Breast epithelium (tissue), 3 donors: ENCODE measurements at regions not wholly inside any gene's neighbourhood (a gene's known extent, or its start where the extent isn't known, plus 50 kb on each side); places are given as distances from the start of the nearest gene placed in this dataset.

Source experiments
- POLR2A ChIP-seq: fragments of 450-650 bp; IDR thresholded peaks from one replicate; pipeline ENCODE4 v1.6.1; 2016; ENCODE audit warnings: antibody characterized with exemption, mild to moderate bottlenecking, moderate library complexity
- TF ChIP-seq, protein P1 (sequence below), 3 donors: fragments of 450-650 bp; IDR thresholded peaks; one replicate each; pipeline ENCODE4 v1.5.1; 2016 to 2017; ENCODE audit warnings: antibody characterized with exemption in 3 of 3, mild to moderate bottlenecking in 3 of 3, moderate library complexity in 3 of 3

DNA sequence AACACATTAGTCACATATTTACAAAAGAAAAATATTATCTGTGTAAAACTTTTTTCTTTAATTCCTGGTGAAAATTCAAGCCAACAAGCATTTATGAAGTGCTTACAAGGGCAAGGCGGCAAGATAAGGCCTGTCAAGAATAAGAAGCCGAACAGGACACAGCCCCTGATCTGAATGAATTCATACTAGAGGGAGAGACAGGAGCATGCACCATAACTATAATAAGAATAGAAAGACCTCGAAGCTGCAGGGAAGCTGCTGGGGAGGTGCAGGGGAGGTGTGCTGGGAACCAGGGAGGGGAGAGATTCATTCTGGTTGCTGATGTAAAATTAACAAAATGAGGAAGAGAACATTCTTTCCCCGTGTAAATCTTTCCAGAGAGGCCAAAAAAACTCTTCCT lies 60.5 kb upstream of the TARDBP start:
- TF ChIP-seq, protein P1, sequence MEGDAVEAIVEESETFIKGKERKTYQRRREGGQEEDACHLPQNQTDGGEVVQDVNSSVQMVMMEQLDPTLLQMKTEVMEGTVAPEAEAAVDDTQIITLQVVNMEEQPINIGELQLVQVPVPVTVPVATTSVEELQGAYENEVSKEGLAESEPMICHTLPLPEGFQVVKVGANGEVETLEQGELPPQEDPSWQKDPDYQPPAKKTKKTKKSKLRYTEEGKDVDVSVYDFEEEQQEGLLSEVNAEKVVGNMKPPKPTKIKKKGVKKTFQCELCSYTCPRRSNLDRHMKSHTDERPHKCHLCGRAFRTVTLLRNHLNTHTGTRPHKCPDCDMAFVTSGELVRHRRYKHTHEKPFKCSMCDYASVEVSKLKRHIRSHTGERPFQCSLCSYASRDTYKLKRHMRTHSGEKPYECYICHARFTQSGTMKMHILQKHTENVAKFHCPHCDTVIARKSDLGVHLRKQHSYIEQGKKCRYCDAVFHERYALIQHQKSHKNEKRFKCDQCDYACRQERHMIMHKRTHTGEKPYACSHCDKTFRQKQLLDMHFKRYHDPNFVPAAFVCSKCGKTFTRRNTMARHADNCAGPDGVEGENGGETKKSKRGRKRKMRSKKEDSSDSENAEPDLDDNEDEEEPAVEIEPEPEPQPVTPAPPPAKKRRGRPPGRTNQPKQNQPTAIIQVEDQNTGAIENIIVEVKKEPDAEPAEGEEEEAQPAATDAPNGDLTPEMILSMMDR (IDR thresholded peaks at IDR 0.05): no peak
- no peak for TF ChIP-seq POLR2A
